GM18868 (cell line): ENCODE measurements at regions not wholly inside any gene's neighbourhood (a gene's known extent, or its start where the extent isn't known, plus 50 kb on each side); places are given as distances from the start of the nearest gene placed in this dataset.

ENCODE experiments used
- ATAC-seq: cut with Tn5 transposase; IDR thresholded peaks from one replicate; pipeline ENCODE4 v1.9.1; 2021; ENCODE audit warnings: mild to moderate bottlenecking, moderate library complexity; ENCODE audit not compliant: unreplicated experiment

DNA sequence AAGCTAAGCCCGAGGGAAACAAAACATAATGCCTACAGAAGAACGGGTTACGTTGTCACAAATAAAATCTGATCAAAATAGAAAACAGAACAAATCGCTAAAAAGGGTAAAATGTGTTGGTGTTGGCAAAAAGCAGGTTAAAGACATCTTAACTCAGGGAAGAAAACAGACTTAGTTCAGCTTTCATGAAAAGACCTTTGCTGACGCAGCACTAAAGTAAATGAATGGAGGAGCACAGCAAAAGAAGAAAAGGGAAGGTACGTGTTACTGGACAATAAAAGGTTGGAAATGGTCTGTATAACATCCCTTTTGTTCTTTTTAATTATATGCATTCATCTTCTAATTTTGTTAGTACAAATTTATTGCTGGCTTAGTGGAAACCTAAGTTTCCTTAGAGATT lies 117.4 kb upstream of the DSEL start:
- no peak for ATAC-seq

DNA sequence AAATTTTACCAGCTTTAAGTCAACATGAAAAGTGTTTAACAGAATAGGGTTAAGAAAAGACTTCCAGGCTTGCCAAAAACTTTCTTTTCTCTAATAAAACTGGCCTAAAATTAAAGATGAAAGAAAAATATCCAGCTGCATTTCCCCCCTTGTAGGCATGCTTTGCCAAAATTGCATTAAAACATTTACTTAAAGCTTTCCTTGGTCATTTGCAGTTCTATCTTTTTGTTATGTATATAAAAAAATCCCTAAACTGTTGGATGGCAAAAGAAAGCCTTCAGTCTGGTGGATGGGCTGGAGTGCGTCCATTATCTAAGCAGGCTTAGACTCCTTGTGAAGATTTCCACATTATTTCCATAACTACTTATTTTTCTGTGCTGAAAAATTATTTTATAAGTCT lies 105.4 kb upstream of the DSEL start:
- ATAC-seq, result no peak

DNA sequence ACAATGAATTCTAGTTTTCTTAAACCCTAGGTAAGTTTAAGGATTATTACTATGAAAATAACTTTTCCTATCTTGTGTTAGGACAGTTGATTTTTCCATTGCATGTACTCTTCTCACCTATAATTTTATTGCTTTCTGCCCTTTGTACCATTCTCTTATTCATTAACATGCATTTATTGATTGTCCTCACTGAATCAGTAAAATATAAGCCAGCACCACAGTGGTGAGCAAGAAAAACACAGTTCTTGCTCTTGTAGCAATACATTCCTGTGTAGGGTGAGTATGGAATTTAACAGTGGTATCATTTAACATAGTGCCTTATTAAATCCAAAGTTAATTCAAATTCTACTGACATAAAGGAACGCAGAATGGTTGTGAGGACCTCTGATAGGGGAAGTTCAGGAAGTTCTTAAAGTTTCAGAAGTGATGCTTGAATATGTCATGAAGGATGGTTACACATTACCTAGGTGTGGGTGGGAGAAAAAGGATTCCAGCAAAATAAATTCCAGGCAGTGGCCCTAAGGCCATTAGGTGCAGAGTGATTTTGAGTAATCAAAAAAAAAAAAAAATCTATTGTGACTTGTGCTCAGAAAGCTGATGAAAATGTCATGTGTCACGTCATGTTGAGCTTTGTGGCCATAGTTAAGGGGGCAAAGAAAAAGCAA lies 104.7 kb upstream of the DSEL start:
- ATAC-seq, result no peak

DNA sequence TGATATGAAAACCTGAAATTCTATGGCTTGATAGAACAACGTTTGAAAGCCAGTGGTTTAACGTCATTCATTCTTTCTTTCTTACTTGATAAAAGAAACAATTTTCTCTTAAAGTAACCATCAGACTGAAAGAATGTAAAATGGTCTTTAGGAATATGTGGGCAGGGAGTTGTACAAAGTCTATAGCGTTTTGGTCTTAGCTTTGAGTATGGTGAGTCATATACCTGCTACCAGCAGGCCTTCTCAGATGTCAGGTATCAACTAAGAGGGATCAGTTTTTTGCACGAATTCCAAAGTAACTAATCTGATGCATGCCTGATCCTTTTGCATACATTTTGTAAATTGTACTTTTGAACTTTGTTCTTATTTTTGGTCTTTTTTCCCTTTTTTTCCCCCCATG lies 101.5 kb upstream of the DSEL start:
- ATAC-seq, result no peak

DNA sequence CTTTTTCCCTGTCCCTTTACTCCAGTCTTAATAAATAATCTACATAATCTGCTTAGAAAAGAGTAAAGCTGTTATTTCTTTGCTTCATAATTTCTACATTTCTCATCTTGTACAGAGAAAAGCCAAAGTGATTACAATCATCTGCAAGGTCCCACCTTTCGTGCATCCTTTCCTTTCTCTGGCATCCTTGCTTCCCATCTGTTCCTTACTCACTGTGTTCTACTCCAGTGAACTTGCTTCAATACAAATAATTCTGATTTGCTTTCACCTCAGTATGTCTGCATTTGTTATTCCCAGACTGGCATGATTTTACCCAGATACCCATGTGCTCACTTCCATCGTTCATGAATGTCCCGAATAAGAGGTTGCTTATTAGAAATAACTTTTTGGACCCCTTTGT lies 99.4 kb upstream of the DSEL start:
- no peak for ATAC-seq

DNA sequence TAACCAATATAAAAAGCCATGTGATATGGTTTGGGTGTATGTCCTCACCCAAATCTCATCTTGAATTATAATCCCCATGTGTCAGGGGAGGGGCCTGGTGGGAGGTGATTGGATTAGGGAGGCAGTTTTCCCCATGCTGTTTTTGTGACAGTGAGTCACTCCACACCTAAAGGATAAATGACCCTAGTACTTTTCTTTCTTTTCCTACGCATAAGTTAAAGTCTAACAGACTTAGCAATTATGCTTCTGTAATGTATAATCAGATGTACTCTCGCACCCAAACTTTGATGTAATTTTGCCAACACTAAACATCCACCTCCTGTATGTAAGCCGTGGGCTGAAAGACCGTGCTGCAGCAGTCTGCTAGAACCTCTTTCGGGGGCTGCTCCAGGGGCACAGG lies 97.2 kb upstream of the DSEL start:
- no peak for ATAC-seq

DNA sequence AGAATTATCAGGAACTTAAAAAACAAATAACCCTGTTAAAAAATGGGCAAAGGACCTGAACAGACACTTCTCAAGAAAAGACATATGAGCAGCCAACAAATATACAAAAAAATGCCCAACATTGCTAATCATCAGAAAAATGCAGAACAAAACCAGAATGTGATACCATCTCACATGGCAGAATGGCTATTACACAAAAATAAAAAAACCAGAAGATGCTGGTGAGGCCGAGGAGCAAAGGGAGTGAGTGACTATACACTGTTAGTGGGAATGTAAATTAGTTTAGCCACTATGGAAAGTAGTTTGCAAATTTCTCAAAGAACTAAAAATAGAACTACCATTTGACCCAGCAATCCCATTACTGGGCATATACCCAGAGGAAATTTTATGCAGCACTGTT lies 95.8 kb upstream of the DSEL start:
- no peak for ATAC-seq

DNA sequence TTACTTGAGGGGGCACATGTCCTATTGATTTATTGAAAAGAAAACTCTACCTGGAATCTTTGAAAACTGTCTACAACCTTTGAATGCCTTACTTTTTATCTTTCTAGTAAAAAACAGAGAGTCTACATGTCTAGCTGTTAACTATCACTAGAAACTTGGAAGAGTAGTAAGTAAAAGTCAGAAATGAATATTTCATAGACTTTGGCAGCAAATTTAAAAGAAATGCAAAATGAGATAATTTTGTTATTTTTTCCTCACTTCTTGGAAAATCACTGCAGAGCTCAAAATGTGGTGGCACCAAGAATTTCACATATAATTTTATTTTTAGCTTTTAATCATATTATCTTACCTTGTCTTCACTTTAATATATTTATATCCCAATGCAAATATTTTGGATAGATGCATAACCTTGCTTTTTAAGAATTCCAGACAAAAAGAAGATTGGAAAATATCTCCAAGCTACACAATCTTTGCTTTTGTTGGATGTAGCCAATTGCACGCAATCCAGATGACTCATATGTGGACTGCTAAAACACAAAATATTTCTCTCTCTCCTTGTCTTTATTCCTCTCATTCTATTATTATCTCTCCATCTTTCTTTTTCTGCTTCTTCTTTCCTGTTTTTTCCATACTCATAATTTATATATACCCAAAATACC lies 92.2 kb upstream of the DSEL start:
- no peak for ATAC-seq

DNA sequence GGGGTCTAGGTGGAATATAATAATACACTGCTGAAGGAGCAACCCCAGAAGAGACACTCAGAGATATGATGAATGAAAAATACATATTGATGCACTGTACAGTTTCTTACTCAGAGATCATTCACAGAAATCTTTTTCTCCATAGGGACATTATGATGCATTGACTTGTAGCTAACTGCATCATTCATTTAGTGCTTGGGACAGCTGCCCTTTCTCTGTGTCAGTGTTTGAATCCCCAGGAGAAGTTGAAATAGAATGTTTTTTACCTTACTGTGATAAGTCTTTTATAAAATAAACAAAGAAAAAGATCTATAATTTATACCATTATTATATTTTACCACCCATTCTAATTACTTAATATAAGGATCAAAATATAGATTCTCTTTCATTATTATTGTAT lies 91.7 kb upstream of the DSEL start:
- no peak for ATAC-seq

DNA sequence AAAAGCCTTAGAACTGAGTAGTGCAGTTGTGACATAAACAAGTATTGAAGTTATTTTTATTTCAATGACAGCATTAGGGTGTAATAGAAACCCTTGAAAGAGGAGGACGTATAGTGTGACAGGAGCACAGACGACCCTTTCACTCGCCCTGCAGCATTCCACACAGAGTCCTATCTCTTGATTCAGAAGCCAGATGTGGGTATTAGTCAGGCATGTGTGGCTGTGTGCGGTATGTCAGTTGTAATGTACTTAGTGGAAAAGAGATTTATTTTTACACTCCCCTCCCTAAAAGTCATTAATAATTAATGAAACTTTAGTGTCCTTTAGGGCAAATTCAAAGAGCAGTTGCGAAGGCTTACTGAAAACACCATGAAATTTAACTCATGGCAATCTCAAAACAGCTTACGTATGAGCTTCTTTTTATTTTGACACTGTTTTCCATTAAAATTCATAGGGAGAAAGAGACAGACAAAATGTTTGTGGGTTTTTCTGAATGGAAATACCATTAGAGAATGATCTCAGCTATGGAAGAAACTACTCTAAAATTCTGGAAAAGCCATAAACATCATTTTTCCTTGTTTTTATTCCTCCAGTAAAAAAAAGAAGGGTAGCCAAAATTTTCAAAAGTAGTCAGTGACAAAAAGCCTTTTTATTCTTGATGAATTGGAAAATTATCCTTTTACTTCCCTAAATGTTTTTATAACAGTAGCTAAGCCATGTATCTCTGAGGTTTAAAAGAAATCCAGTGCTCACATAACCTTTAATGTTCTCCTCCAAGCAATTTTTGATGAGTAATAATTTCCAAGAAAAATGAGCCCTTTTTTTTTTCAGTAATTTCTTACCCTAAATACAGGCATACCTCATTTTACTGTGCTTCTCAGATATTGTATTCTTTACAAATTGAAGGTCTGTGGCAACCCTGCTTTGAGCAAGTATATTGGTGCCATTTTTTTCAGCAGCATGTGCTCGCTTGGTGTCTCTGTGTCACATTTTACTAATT lies 84.0 kb upstream of the DSEL start:
- ATAC-seq, result no peak

DNA sequence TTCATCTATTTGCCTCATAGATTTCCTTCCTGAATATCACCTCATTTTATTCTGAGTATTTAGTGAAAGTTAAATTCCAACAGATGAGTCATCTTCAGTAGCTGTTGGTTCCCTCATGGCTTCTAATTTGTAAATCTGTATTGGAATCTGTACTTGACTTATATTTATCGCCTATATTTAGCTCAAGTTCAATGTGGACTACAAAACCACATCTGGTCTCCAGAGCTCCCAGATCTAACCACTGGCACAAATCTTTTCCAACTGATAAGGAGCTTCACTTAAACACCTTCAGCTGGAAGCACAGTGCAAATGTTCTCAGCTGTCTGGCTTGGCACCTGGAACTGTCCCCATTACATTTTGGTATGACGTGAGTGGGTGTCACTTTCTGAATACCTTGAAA lies 82.8 kb upstream of the DSEL start:
- ATAC-seq, result no peak

DNA sequence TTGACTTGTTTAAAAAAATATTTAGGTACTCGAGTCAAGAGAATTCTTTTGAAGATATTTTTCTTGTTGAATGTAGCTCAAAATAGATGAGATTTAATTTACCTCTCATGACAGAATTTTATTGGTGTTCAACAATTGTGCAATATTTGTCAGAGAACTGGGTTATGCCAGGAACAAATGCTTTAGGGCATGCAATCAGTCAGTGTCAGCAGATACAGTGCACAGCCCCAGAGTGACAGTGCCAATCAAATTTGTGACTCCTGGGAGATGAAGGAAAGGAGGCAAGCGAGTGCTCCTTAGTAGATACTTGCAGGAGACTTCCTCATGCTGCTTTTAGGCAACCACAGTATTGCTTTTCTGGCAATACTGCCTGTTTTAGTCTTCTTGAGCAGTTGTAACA lies 81.2 kb upstream of the DSEL start:
- ATAC-seq, result no peak

DNA sequence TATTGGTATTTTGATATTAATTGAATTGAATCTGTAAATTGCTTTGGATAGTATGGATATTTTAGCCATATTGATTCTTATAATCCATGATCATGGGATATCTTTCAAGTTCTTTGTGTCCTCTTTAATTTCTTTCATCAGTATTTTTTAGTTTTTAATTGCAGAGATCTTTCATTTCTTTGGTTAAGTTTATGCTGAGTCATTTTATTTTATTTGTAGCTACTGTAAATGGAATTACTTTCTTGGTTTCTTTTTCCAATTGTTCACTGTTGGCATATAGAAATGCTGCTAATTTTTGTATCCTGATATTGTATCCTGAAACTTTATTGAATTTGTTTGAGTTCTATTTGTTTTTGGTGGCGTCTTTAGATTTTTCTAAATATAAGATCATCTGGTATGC lies 79.5 kb upstream of the DSEL start:
- no peak for ATAC-seq

DNA sequence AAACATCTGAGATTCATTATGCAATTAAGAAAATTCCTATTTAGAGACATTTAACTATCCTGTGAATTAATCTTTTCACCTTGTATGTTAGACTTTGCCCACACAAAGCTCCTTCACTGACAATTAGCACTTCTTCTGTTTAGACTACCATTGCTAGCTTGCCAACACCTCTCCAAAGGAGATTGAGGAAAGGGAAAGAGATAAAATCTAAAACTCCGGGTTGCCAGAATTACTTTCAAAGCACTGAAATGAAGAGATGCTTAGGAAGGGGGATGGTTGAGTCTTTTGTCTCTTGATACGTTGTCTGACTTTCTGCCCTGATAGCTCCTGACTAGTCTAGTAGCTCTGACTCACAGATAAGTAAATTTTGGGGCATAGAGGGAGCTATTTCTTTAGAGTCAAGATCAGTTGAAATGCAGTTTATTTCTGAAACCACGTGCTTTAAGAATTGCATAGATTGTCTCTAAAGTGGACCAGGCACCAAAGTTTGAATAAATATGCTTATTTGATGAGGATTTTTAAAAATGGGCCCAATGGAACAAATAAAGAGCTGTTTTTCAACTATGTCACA lies 74.1 kb upstream of the DSEL start:
- no peak for ATAC-seq

DNA sequence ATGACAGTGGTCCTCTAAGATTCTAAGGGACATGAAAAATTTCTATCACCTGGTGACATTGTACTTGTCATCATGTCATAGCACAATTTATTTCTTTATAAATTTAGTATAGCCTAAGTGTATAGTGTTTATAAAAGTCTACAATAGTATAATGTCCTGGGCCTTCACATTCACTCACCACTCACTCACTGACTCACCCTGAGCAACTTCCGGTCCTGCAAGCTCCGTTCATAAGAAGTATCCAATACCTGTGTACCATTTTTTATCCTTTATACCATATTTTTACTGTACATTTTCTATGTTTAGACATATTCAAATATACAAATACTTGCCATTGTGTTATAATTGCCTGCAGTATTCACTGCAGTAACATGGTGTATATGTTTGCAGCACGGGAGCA lies 72.8 kb upstream of the DSEL start:
- no peak for ATAC-seq

DNA sequence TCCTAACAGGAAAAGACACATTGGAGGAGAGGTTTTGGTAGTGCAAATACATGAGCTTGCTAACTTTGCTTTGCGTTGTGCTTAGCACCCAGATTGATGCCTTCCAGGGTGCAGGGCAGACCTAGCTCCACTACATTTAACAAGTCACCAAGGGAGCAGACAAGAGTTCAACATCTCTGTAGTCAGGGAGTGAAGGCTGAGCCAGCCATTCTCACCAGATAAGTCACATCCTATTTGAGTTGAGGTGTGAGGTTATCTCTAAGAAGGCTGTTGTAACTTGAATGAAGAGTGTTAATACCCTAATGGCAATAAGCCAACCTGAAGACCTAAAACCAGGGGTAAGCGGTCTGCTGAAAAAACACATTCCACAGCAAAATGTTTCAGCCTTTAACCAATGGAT lies 69.6 kb upstream of the DSEL start:
- no peak for ATAC-seq

DNA sequence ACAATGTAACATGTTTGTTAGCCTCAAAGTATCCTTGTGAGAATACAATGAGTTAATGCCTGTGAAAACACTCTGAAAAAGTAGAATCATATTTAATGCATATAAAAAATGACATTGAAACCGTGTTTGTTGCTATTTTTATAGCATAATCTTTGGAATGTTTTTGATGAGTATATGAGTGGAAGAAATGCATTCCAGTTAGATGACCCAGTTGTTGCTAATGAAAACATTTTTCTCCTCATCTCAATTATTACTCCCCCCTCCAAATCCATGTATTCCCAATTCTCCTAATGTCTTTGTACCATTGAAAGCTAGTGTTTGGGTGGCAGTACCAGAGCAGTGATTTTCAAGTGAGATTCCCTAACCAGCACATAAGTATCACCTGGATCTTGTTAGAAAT lies 67.1 kb upstream of the DSEL start:
- no peak for ATAC-seq

DNA sequence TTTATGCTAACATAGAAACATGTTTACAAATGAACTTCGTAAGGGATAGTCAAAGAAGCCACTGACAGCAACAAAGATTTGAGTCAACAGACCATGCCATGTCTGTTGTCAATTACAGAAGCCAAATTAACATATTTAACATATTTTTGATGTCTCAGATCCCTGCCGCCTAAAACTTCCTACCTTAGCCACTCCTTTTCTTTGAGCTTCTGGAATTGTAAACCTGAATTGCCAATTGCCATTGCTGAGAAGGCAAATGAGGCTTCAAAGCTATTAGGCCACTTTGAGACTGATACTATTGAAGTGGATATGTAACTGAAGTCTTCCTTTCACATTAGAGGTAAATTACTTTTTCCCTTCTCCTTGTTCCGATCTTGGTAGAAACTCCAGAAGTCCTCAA lies 66.0 kb upstream of the DSEL start:
- no peak for ATAC-seq

DNA sequence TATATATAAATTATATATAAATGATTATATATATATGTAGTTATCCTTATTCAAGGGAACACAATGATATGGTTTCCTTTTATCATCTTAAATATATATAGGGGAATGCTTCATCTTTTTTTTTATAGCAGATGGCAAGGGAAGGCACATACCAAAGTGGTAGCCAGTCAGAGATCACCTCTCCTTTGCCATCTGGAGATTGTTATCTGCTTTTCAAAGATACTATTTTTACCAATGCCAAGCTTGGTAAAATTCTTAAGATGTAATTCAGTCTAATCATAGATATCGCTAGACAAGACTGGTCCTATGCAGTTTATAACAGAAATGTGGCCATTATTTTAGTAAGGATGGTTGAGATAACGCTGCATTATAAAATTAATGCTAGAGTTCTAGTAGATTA lies 64.7 kb upstream of the DSEL start:
- no peak for ATAC-seq

DNA sequence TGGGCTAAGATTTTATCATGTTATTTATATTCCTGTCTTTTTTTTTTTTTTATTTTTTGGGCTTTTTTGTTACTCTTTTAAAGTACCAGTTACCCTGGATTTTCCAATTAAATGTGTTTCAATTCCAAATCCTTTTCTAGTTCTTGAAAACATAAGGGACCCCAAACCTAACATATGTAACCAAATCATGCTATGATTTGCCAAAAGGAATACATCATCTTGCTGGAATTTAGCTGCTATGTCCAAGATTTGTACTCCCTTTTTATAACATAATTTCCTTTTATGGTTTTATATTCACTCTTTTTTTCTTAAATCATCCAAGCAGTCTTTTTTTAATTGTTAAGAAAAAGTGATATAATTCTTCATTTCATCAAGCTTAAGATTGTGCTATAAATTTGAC lies 60.9 kb upstream of the DSEL start:
- ATAC-seq, result no peak

DNA sequence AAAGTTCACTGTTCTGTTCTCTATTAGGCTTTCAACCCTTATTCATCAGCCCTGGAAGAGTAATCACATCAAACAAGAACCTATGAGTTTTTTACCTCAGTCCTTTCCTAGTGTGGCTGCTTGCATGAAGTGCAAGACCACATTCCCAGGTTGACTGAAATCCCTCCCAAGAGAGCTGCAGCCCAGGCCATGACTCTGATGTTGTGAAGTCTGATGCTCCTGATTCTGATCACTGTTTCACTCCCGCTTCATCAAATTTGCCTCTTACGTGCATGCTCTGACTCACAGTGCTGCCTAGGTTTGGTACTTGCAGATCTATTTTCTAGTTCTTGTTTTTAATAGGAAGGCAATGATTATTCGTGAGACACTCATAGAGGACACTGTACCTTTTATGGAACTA lies 58.2 kb upstream of the DSEL start:
- ATAC-seq, result no peak

DNA sequence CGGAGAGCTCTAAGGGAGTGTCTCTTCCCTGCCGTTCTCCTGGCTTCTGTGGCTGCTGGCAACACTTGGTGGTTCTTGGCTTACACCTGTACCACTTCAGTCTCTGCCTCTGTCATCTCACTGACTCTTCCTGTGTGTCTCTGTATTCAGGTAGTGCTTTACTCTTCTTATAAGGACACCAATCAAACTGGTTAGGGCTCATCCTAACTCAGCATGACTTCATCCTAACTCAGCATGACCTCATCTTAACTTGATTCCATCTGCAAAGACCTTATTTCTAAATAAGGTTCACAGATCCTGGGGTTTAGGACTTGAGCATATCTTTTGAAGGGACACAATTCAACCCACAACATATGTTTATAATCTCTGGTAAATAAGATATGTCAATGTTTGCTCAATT lies 51.6 kb upstream of the DSEL start:
- no peak for ATAC-seq
